H1 (cell line): ENCODE measurements at regions not wholly inside any gene's neighbourhood (a gene's known extent, or its start where the extent isn't known, plus 50 kb on each side); places are given as distances from the start of the nearest gene placed in this dataset.

Experiments
- CTCF ChIA-PET: fragments of 300-600 bp; sonication (Branson Sonifier 250); formaldehyde crosslinking; loops from one replicate; lab custom pipeline; 2021; ENCODE audit not compliant: partially characterized antibody; lab: Charles Lee
- POLR2A ChIA-PET: fragments of 300-600 bp; sonication (Branson Sonifier 250); formaldehyde crosslinking; loops from one replicate; lab custom pipeline; 2021; ENCODE audit warnings: inconsistent platforms; ENCODE audit not compliant: partially characterized antibody; lab: Charles Lee
- DNase-seq, 2 experiments: peaks; one replicate each; pipeline versions ENCODE4 v3.0.0 to v3.0.0-alpha.2; 2010 to 2022; ENCODE audit warnings: low spot score in 2 of 2, low read depth in 1 of 2, mixed read lengths in 1 of 2
- FAIRE-seq: peaks from 2 replicates; lab custom pipeline; 2011; peaks lifted over from hg19 to GRCh38; lab: Jason Lieb, UNC
- H2AFZ ChIP-seq: 2 replicates; pipeline ENCODE4 v1.8.1; 2012; ENCODE audit warnings: low read length, inconsistent platforms
- H2AK5ac ChIP-seq: 2 replicates; pipeline ENCODE4 v1.6.1; 2013; ENCODE audit warnings: low read depth, low read length
- H2BK120ac ChIP-seq: replicated peaks from 2 replicates; pipeline ENCODE3; 2013; ENCODE audit warnings: low read depth, low read length, inconsistent platforms
- H2BK12ac ChIP-seq: 2 replicates; pipeline ENCODE4 v1.6.1; 2013; ENCODE audit warnings: low read depth, low read length
- H2BK15ac ChIP-seq: 2 replicates; pipeline ENCODE4 v1.6.1; 2013; ENCODE audit warnings: low read length
- H2BK20ac ChIP-seq: 2 replicates; pipeline ENCODE4 v1.6.1; 2013; ENCODE audit warnings: low read length
- H2BK5ac ChIP-seq: 2 replicates; pipeline ENCODE4 v1.6.1; 2013; ENCODE audit warnings: low read depth, low read length
- H3K14ac ChIP-seq: 2 replicates; pipeline ENCODE4 v1.6.1; 2013; ENCODE audit warnings: inconsistent platforms; ENCODE audit not compliant: insufficient read length
- H3K18ac ChIP-seq: 2 replicates; pipeline ENCODE4 v1.6.1; 2013; ENCODE audit warnings: low read length; ENCODE audit errors: extremely low read depth
- H3K23ac ChIP-seq: 2 replicates; pipeline ENCODE4 v1.6.1; 2013; ENCODE audit warnings: inconsistent platforms; ENCODE audit not compliant: insufficient read length
- H3K23me2 ChIP-seq: 2 replicates; pipeline ENCODE4 v1.6.1; 2013; ENCODE audit warnings: low read depth, low read length
- H3K27ac ChIP-seq: 2 replicates; pipeline ENCODE4 v1.6.1; 2011; ENCODE audit warnings: low read depth, low read length, inconsistent platforms
- H3K27me3 ChIP-seq, 4 experiments: replicated peaks in 1 of 4; 1 replicate in 1 of 4; 2 replicates in 3 of 4; pipeline versions ENCODE4 v1.6.1 to v1.8.1; 2011 to 2013; ENCODE audit warnings: low read length in 3 of 4, mild to moderate bottlenecking in 3 of 4, inconsistent platforms in 2 of 4, mixed read lengths in 2 of 4, moderate library complexity in 1 of 4; ENCODE audit not compliant: control insufficient read depth in 3 of 4, insufficient read depth in 3 of 4; ENCODE audit errors: extremely low read depth in 1 of 4
- H3K36me3 ChIP-seq, 4 experiments: 2 replicates each; pipeline versions ENCODE4 v1.6.1 to v1.8.1; 2011 to 2013; ENCODE audit warnings: mild to moderate bottlenecking in 4 of 4, low read length in 3 of 4, moderate library complexity in 2 of 4, control low read depth in 1 of 4, inconsistent platforms in 1 of 4; ENCODE audit not compliant: insufficient read depth in 4 of 4, control insufficient read depth in 2 of 4
- H3K4ac ChIP-seq: replicated peaks from 2 replicates; pipeline ENCODE3; 2013; ENCODE audit warnings: low read length, low read depth, mixed read lengths, inconsistent platforms; ENCODE audit not compliant: insufficient read length
- H3K4me1 ChIP-seq, 4 experiments: replicated peaks in 1 of 4; 1 replicate in 1 of 4; 2 replicates in 3 of 4; pipeline versions ENCODE4 v1.6.1 to v1.8.1; 2011 to 2013; ENCODE audit warnings: low read length in 3 of 4, inconsistent platforms in 2 of 4, mixed read lengths in 1 of 4; ENCODE audit not compliant: insufficient read depth in 4 of 4, control insufficient read depth in 3 of 4
- H3K4me2 ChIP-seq, 2 experiments: 2 replicates each; pipeline versions ENCODE4 v1.6.1 to v1.8.1; 2011 to 2013; ENCODE audit warnings: low read depth in 2 of 2, low read length in 2 of 2, control low read depth in 1 of 2, inconsistent platforms in 1 of 2, mild to moderate bottlenecking in 1 of 2; ENCODE audit not compliant: insufficient read depth in 1 of 2
- H3K4me3 ChIP-seq, 4 experiments: fragments of 200-600, 300-600 bp in 1 of 4; sonication (generic), shearing (Covaris generic), sonication (Bioruptor Twin) in 1 of 4; 2 replicates each; pipeline versions ENCODE4 v1.5.1 to v1.8.1; 2011 to 2016; ENCODE audit warnings: low read length in 4 of 4, low read depth in 3 of 4, control low read depth in 2 of 4, inconsistent platforms in 2 of 4, mild to moderate bottlenecking in 2 of 4, mixed read lengths in 1 of 4, moderate library complexity in 1 of 4; ENCODE audit not compliant: insufficient read depth in 2 of 4; ENCODE audit errors: extremely low read depth in 1 of 4
- H3K56ac ChIP-seq: replicated peaks from 2 replicates; pipeline ENCODE3; 2013; ENCODE audit warnings: low read depth, mild to moderate bottlenecking, mixed read lengths, low read length, inconsistent platforms; ENCODE audit not compliant: insufficient read length
- H3K79me1 ChIP-seq: 2 replicates; pipeline ENCODE4 v1.6.1; 2013; ENCODE audit warnings: low read depth, low read length, control low read depth
- H3K79me2 ChIP-seq, 2 experiments: 2 replicates each; pipeline versions ENCODE4 v1.6.1 to v1.8.1; 2012 to 2013; ENCODE audit warnings: low read length in 2 of 2, mild to moderate bottlenecking in 2 of 2, inconsistent platforms in 1 of 2; ENCODE audit not compliant: insufficient read depth in 2 of 2, control insufficient read depth in 1 of 2
- H3K9ac ChIP-seq, 4 experiments: replicated peaks in 1 of 4; 1 replicate in 1 of 4; 2 replicates in 3 of 4; pipeline versions ENCODE4 v1.6.1 to v1.8.1; 2011 to 2013; ENCODE audit warnings: low read depth in 3 of 4, low read length in 3 of 4, control low read depth in 2 of 4, mild to moderate bottlenecking in 2 of 4, moderate library complexity in 2 of 4, inconsistent platforms in 1 of 4; ENCODE audit errors: extremely low read depth in 1 of 4
- H3K9me3 ChIP-seq, 2 experiments: 2 replicates each; pipeline versions ENCODE4 v1.6.1 to v1.8.1; 2012 to 2013; ENCODE audit warnings: mild to moderate bottlenecking in 2 of 2, moderate library complexity in 2 of 2, control low read depth in 1 of 2, inconsistent platforms in 1 of 2, low read depth in 1 of 2, low read length in 1 of 2, mixed read lengths in 1 of 2; ENCODE audit not compliant: insufficient read depth in 2 of 2
- H4K20me1 ChIP-seq, 2 experiments: replicated peaks in 1 of 2; 2 replicates each; pipeline versions ENCODE3 to v1.8.1; 2011 to 2013; ENCODE audit warnings: inconsistent platforms in 2 of 2, low read length in 2 of 2, mild to moderate bottlenecking in 1 of 2; ENCODE audit not compliant: insufficient read depth in 2 of 2, control insufficient read depth in 1 of 2
- H4K5ac ChIP-seq: 2 replicates; pipeline ENCODE4 v1.6.1; 2013; ENCODE audit warnings: low read length, low read depth, mixed read lengths, inconsistent platforms; ENCODE audit not compliant: insufficient read length
- H4K8ac ChIP-seq: 2 replicates; pipeline ENCODE4 v1.8.0; 2013; ENCODE audit warnings: mild to moderate bottlenecking, moderate library complexity, low read length, inconsistent platforms; ENCODE audit not compliant: insufficient read depth; ENCODE audit errors: extremely low read depth
- H4K91ac ChIP-seq: replicated peaks from 2 replicates; pipeline ENCODE3; 2013; ENCODE audit warnings: low read length, mixed read lengths, inconsistent platforms; ENCODE audit not compliant: insufficient read length
- CHD1 ChIP-seq: IDR thresholded peaks from 2 replicates; pipeline ENCODE4 v1.6.1; 2012; ENCODE audit warnings: low read depth, low read length, improper control_type of control experiment
- EZH2 ChIP-seq: fragments of 200-600 bp; sonication (generic); IDR thresholded peaks from 2 replicates; pipeline ENCODE4 v1.7.1; 2012; ENCODE audit warnings: low read depth, mild to moderate bottlenecking, moderate library complexity, low read length, inconsistent platforms; ENCODE audit not compliant: severe bottlenecking
- GABPA ChIP-seq: IDR thresholded peaks from 2 replicates; pipeline ENCODE4 v1.6.1; 2011; ENCODE audit warnings: mild to moderate bottlenecking, low read length, moderate library complexity, borderline replicate concordance; ENCODE audit not compliant: insufficient read depth
- HDAC2 ChIP-seq, 2 experiments: fragments of 300-600 bp in 1 of 2; sonication (generic) in 1 of 2; IDR thresholded peaks; 2 replicates each; pipeline ENCODE4 v1.6.1; 2011 to 2012; ENCODE audit warnings: low read depth in 2 of 2, low read length in 2 of 2, mild to moderate bottlenecking in 2 of 2, moderate library complexity in 2 of 2, borderline replicate concordance in 1 of 2, inconsistent platforms in 1 of 2
- MAFK ChIP-seq: IDR thresholded peaks from 2 replicates; pipeline ENCODE4 v1.6.1; 2012; ENCODE audit warnings: low read depth, mild to moderate bottlenecking, improper control_type of control experiment, low read length
- PHF8 ChIP-seq: fragments of 200-600 bp; sonication (generic); conservative IDR thresholded peaks from 2 replicates; pipeline ENCODE4 v1.7.1; 2012; ENCODE audit warnings: low read depth, mild to moderate bottlenecking, inconsistent platforms, low read length, moderate library complexity
- POU5F1 ChIP-seq: IDR thresholded peaks from 2 replicates; pipeline ENCODE4 v1.6.1; 2011; ENCODE audit warnings: low read depth, mild to moderate bottlenecking, low read length, moderate library complexity
- RFX5 ChIP-seq: IDR thresholded peaks from 2 replicates; pipeline ENCODE4 v1.6.1; 2011; ENCODE audit warnings: low read depth, low read length, improper control_type of control experiment, borderline replicate concordance
- SIN3A ChIP-seq, 2 experiments: IDR thresholded peaks in 1 of 2; conservative IDR thresholded peaks in 1 of 2; 2 replicates each; pipeline ENCODE4 v1.6.1; 2011 to 2012; ENCODE audit warnings: low read length in 2 of 2, improper control_type of control experiment in 1 of 2, low read depth in 1 of 2, mild to moderate bottlenecking in 1 of 2
- SRF ChIP-seq: IDR thresholded peaks from 2 replicates; pipeline ENCODE4 v1.6.1; 2011; ENCODE audit warnings: mild to moderate bottlenecking, low read depth, low read length, moderate library complexity
- TAF7 ChIP-seq: optimal IDR thresholded peaks from 2 replicates; pipeline ENCODE3; 2011; ENCODE audit warnings: low read depth, mild to moderate bottlenecking, inconsistent platforms, low read length, moderate library complexity, borderline replicate concordance
- WGBS, 2 experiments: shearing (Covaris generic) in 1 of 2; methylation state at CpG; one replicate each; pipeline versions ENCODE4 v1.1.6 to v1.1.7; 2013 to 2015; ENCODE audit warnings: low lambda C conversion rate in 2 of 2, mixed read lengths in 2 of 2, inconsistent platforms in 1 of 2, low coverage in 1 of 2, missing lambda C conversion rate in 1 of 2; ENCODE audit not compliant: insufficient replicate concordance in 2 of 2, insufficient coverage in 1 of 2, insufficient read length in 1 of 2; ENCODE audit errors: extremely low coverage in 1 of 2, missing lambda C conversion rate in 1 of 2; 5-methylcytosine and 5-hydroxymethylcytosine counted together
- TF ChIP-seq, protein P1 (sequence below): IDR thresholded peaks from 2 replicates; pipeline ENCODE4 v1.6.1; 2011; ENCODE audit warnings: low read depth, mild to moderate bottlenecking, low read length; ENCODE audit not compliant: insufficient read depth
- TF ChIP-seq, protein P2 (sequence below): IDR thresholded peaks from 2 replicates; pipeline ENCODE4 v1.6.1; 2012; ENCODE audit warnings: inconsistent platforms

DNA sequence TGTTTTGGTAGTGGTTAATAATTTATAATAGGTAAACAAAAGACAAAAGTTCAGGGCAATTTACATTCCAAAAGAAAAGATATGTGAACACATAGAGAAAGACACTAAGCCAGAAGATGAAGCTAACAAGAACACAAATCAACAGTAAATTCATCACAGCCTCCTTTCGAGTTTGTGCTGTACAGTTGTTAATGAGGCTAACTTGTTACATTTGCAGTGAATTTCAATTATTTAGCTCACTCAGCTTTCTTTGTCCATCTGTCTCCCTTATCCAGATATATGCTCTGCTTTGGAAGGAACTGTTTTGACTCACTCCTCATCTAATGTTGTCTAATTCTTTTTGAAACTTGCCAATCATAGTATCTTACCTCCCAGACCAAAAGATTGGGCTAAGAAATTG, 423.3 kb upstream of the OLFM3 start:
- Histone ChIP-seq H2AK5ac (no peak overlapping the region), H4K91ac (no peak overlapping the region), H2AFZ (no peak overlapping the region), H3K9ac (no peak overlapping the region), H3K23ac (no peak overlapping the region), H3K18ac (no peak overlapping the region), H2BK5ac (no peak overlapping the region), H4K20me1 (no peaks in the 10 kb centered on the region), H2BK12ac (no peak overlapping the region), H3K4me3 (no peak overlapping the region), H3K36me3 (no peaks in the 10 kb centered on the region), H3K79me1 (no peaks in the 10 kb centered on the region), H3K27ac (no peak overlapping the region), H2BK20ac (no peak overlapping the region), H3K9me3 (no peaks in the 10 kb centered on the region), H3K4me1 (no peaks in the 10 kb centered on the region), H3K23me2 (no peaks in the 10 kb centered on the region), H4K5ac (no peak overlapping the region), H2BK120ac (no peak overlapping the region), H3K79me2 (no peaks in the 10 kb centered on the region), H3K14ac (no peak overlapping the region), H4K8ac (no peak overlapping the region), H3K56ac (no peak overlapping the region), H3K4me2 (no peak overlapping the region), H3K27me3 (no peaks in the 10 kb centered on the region), H2BK15ac (no peak overlapping the region), H3K4ac (no peak overlapping the region)
- CTCF ChIA-PET = no interaction called here
- FAIRE-seq (no peak), DNase-seq (no peak)
- POLR2A ChIA-PET = no interaction called here
- 96% methylated on average over 1 of the region's 1 CpG; no CpG with 5 or more reads in 1 of the 2 experiments for WGBS, 2 experiments
- TF ChIP-seq, protein P1, sequence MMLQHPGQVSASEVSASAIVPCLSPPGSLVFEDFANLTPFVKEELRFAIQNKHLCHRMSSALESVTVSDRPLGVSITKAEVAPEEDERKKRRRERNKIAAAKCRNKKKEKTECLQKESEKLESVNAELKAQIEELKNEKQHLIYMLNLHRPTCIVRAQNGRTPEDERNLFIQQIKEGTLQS = no peak
- TF ChIP-seq POU5F1 = no peak
- TF ChIP-seq MAFK = no peak
- no peak for TF ChIP-seq PHF8
- TF ChIP-seq RFX5 = no peak
- TF ChIP-seq GABPA = no peak
- TF ChIP-seq, protein P2, sequence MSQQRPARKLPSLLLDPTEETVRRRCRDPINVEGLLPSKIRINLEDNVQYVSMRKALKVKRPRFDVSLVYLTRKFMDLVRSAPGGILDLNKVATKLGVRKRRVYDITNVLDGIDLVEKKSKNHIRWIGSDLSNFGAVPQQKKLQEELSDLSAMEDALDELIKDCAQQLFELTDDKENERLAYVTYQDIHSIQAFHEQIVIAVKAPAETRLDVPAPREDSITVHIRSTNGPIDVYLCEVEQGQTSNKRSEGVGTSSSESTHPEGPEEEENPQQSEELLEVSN = no peak
- TF ChIP-seq HDAC2 (IDR thresholded peaks at IDR 0.05; ENCODE audit: borderline replicate concordance in 1 of 2, low read depth in 2 of 2, low read length in 2 of 2) = no peak
- no peak for TF ChIP-seq CHD1
- no peak for TF ChIP-seq SRF
- no peak for TF ChIP-seq SIN3A (conservative IDR thresholded peaks at IDR 0.05 in 1 of 2, IDR thresholded peaks at IDR 0.05 in 1 of 2; ENCODE audit: low read depth in 1 of 2, low read length in 2 of 2)
- no peak for TF ChIP-seq EZH2
- TF ChIP-seq TAF7 = no peak
